GM18870 (cell line): ENCODE measurements at regions not wholly inside any gene's neighbourhood (a gene's known extent, or its start where the extent isn't known, plus 50 kb on each side); places are given as distances from the start of the nearest gene placed in this dataset.

ENCODE experiments used
- ATAC-seq: cut with Tn5 transposase; IDR thresholded peaks from one replicate; pipeline ENCODE4 v1.9.1; 2021; ENCODE audit warnings: moderate library complexity; ENCODE audit not compliant: unreplicated experiment

GRCh38 chr9:26326563-26326962 is 566.0 kb downstream of the CAAP1 start:
- ATAC-seq: no peak

DNA sequence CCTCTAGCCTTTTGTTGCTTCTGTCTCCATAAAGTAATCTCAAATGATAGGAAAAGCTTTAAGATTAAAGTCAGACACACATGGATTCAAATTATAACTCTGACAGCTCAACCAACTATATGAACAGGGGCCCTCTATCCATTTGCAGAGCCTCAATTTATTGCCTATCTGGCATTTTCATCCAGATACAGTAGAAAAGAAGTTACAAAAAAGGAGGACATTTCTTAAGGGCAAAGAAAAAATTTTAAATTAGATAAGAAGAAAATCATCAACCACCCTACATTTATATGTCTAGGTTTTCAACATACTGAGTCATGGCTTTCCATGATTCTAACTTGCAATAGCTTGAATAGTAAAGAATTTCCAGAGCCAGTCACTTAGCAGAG is 567.2 kb downstream of the CAAP1 start:
- ATAC-seq: no peak

GRCh38 chr9:26324786-26325443 is 567.7 kb downstream of the CAAP1 start:
- ATAC-seq: no peak

GRCh38 chr9:26321935-26322334 is 570.7 kb downstream of the CAAP1 start:
- ATAC-seq: no peak

GRCh38 chr9:26319859-26320258 is 572.7 kb downstream of the CAAP1 start:
- ATAC-seq: no peak

DNA sequence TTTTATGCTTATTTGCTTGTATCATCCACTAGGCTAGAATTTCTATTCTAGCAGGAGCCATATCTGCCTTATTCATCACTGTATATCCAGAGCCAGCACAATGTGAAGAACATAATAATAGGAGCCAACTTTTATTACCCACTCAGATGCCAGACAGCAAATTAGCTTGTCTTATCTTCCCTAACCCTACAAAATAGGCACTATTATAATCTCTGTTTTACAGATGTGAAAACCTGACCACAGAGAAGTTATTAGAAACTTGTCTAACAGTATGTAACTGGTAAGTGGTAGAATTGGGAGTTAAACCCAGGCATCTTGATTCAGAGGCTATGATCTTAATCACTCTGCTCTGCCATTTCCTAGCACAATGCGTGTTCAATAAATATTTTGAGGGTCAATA is 579.5 kb downstream of the CAAP1 start:
- ATAC-seq: no peak

- ATAC-seq: no peak
Observed at GRCh38 chr9:26311463-26311995, 581.1 kb downstream of the CAAP1 start.

- ATAC-seq: no peak
Observed at GRCh38 chr9:26310294-26310693, 582.3 kb downstream of the CAAP1 start.

GRCh38 chr9:26308328-26308727 is 584.3 kb downstream of the CAAP1 start:
- no peak for ATAC-seq

GRCh38 chr9:26301659-26302058 is 590.9 kb downstream of the CAAP1 start:
- no peak for ATAC-seq

- no peak for ATAC-seq
Observed at GRCh38 chr9:26301046-26301445, 591.6 kb downstream of the CAAP1 start.

GRCh38 chr9:26296910-26297572 is 595.6 kb downstream of the CAAP1 start:
- ATAC-seq: no peak

DNA sequence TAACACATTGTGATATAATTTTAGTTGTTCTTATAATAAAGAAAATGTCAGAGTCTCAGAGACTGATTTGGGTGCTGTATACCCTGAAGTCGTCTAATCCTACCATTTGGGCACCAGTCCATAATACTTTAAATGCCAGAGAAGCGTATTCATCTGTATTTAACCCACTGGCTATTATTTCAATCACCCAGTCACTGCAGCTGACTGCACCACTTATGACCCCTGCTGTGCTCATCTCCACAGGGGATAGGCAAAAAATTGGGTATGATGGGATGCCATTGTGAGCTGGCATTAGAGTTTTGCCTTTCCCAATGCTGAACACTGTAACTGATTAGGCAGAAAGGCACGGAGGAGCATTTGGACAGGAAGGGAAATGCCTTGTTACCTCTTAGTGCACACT is 599.7 kb downstream of the CAAP1 start:
- no peak for ATAC-seq

GRCh38 chr9:26271495-26272122 is 593.4 kb upstream of the TUSC1 start:
- ATAC-seq: no peak

GRCh38 chr9:26266146-26266793 is 588.0 kb upstream of the TUSC1 start:
- no peak for ATAC-seq

DNA sequence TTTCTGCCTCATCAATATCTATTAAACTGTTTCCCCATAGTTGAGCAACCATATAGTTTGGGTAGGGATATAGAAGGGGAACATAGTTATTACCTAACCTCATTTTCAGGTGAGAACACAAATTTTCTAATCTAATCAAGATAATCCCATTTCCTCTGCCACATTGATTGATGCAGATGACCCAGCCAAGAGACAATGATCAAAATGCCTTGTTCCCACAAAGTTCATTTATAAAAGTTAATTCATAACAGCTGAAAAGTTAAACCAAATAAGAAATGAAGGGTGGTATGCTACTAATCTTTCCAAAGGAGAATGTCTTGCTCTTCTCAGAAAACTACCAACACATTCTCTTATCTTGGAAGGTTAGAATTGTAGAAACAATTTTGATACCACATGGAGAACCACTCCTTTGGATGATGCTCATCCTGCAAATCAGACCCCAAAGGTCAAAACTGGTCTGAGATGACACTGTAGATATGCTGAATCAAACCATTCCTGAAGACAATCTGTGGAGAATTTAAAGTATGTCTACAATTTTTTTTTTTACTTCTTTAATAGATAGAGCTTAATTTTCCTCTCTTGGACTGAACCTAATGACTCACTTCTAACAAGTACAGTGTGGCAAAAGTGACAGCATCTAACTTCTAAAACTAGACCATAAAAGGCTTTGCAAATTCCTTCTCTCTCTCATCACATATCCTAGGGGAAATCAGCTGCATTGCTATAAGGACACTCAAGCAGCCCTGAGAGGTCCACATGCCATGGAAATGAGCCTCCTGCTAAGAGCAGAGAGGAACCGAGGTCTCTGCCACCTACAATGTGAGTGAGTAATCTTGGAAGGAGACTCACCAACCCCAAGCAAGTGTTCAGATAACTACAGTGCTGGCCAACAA is 586.7 kb upstream of the TUSC1 start:
- no peak for ATAC-seq

GRCh38 chr9:26263478-26263877 is 585.2 kb upstream of the TUSC1 start:
- no peak for ATAC-seq

GRCh38 chr9:26262421-26263107 is 584.3 kb upstream of the TUSC1 start:
- ATAC-seq: no peak

DNA sequence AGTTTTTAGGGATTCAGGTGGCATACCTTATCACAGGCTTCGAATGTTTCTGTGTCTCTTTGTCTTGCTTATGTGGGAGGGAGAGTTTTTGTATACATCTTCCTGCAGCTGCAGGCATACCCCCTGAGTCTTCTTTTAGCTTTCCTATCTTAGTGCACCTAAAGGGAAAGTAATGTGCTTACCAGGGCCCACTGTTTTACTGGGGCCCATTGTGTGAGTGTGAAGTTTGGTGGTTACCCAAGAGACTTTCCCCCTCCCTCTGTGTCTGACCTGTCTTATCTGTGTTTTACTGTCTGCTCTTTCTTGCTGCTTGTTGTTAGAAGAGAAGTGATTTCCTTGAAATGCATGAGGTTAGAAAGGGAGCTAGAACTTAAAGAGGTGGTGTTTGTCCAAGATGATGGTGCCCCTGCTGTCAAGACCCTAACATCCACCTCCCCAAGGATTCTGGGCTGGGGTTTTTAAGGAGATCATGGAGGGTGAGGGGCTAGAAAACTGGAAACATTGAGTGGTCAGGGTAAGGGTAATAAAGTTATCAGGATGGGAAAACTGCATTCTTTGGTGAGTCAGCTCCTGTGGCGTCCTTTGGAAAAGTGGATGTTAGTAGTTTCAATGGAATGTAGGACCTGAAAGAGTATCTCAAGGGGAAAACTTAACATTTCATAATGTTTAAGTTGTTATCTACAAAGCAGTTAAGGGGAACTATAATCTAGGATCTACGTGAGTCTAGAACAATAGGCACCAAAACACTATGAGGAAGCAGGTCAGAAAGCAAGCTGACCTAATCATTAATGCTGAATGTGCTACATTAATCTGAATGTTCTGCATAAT is 583.5 kb upstream of the TUSC1 start:
- no peak for ATAC-seq
